Dendritic cell treated with granulocyte-macrophage colony-stimulating factor and Interleukin-4, amounts not matched to agents 40 ng/mL and 50 ng/mL, for 4 days (primary cell): ENCODE measurements at regions not wholly inside any gene's neighbourhood (a gene's known extent, or its start where the extent isn't known, plus 50 kb on each side); places are given as distances from the start of the nearest gene placed in this dataset.

ENCODE experiments used
- H3K27ac Mint-ChIP-seq: one replicate; pipeline ENCODE4 v1.8.0; 2022; ENCODE audit warnings: mild to moderate bottlenecking, mixed read lengths
- H3K27me3 Mint-ChIP-seq: one replicate; pipeline ENCODE4 v1.8.0; 2022; ENCODE audit warnings: mild to moderate bottlenecking, mixed read lengths
- H3K36me3 Mint-ChIP-seq: one replicate; pipeline ENCODE4 v1.8.0; 2022; ENCODE audit warnings: low read depth, mixed read lengths
- H3K4me1 Mint-ChIP-seq: one replicate; pipeline ENCODE4 v1.8.0; 2022; ENCODE audit warnings: low read depth, mixed read lengths
- H3K4me3 Mint-ChIP-seq: one replicate; pipeline ENCODE4 v1.8.0; 2022; ENCODE audit warnings: mild to moderate bottlenecking, moderate library complexity, mixed read lengths
- H3K9me3 Mint-ChIP-seq: one replicate; pipeline ENCODE4 v1.8.0; 2022; ENCODE audit warnings: mixed read lengths
- intact Hi-C: fragments of 100-400 bp; cut with micrococcal nuclease; formaldehyde crosslinking; loops from one replicate; pipeline ENCODE4 v1.15.0; 2022

DNA sequence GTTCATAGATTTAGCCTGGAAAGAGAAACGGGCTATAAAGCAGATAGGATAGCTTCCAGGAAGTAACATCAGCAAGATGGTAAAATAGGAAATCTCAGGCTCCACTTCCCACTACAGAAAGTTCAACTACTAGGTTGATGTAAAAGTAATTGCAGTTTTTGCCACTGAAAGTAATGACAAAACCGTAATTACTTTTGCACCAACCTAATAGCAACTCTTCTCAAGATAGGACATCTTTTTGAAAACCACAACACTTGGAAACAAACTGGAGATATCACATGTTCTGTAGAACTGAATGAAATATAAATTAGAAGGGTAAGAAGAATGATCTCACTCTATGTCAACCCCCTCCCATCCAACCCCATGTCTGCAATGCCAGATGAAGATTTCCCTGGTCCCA is 1154.3 kb downstream of the BCL11A start:
- Mint-ChIP-seq H3K4me3 (no peak overlapping the region), H3K36me3 (no peaks in the 10 kb centered on the region), H3K9me3 (peaks cover 18% of the 10 kb centered on the region), H3K27ac (no peak overlapping the region), H3K4me1 (no peaks in the 10 kb centered on the region), H3K27me3 (no peaks in the 10 kb centered on the region)
- intact Hi-C loops, result no loop called here

DNA sequence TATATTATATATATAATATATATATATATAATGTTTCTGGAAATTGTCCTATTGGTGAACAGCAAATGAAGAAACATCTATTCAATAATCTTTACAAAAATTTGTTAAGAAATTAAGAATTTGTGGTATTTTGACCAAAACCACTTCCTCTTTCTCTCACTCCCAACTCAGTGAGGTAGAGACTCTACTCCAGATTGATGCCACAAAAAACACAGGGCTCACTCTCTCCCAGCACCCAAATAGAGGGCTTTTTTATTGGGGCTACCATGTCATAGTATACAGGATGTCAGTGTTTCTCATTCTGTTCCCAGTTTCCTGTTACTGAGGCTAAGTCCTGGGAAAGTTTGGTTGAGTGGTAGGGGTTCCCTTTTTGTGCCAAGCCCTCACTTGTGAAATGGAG is 1155.4 kb downstream of the BCL11A start:
- H3K36me3 Mint-ChIP-seq, result no peaks in the 10 kb centered on the region

DNA sequence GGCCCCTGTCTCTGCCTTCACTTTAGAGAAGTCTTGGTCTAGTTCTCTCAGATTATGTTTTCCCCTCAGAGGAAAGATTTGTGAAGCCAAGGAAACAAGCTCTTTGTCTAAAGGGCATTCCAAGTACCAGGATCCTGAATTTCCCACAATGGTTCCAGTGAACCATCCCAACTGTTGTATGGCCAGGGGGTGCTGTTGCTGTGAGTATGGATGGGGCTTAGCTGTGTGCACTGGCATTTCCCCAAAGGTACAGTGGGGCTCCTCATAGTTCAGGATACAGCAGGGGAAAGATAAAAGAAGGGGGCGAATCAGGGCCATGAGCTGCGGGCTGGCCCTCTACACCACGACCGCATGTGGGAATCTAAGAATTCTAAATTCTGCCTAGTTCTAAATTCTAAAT is 1154.0 kb upstream of the FANCL start:
- Mint-ChIP-seq H3K9me3 (peaks cover 22% of the 10 kb centered on the region), H3K4me3 (no peak overlapping the region), H3K36me3 (no peaks in the 10 kb centered on the region), H3K27ac (no peak overlapping the region), H3K4me1 (no peaks in the 10 kb centered on the region), H3K27me3 (no peaks in the 10 kb centered on the region)
- intact Hi-C loops, result no loop called here

More for the DNA sequence above, 1155.4 kb downstream of the BCL11A start:
- Mint-ChIP-seq H3K4me1 (no peaks in the 10 kb centered on the region), H3K27me3 (no peaks in the 10 kb centered on the region), H3K27ac (no peak overlapping the region), H3K9me3 (peaks cover 20% of the 10 kb centered on the region), H3K4me3 (no peak overlapping the region)
- intact Hi-C loops, result no loop called here

DNA sequence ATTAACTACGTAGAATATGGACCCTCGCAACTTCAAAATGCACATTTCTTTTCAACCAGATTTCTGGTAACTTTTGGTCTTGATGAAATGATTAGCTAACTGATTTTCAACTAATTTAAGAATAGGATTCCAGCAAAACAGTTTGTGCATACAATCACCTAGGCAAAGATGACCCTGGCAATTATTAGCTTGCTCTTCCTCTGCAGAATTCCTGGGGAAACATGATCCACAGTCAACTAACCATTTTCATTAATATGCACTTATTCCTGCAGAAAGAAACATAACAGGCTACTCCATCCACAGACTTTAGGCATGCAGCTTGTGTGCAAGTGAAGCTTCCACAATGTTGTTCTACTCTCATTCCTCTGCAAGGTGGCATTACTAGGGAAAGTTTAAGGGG is 1150.8 kb upstream of the FANCL start:
- intact Hi-C loops, result no loop called here
- no peaks in the 10 kb centered on the region for H3K4me1 Mint-ChIP-seq
- H3K27me3 Mint-ChIP-seq, result no peaks in the 10 kb centered on the region

DNA sequence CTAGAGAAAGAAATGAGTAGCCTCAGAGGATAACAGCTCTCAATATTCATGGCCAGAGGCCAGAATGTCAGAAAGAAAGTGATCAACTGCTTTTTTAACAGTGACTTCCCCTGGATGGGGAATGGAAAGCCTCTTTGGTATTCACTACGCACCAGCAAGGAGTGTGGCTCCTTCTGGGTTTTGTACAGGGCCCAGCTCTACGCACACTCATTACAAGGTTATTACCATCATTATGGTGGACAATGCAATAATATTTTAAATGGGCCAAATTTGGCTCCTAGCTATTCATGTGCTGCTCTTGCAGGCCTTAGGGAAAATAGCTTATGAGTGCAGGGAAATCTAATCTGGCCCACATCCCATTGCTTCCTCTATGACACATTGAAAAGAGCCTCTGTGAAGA is 1149.5 kb upstream of the FANCL start:
- Mint-ChIP-seq H3K9me3 (peaks cover 22% of the 10 kb centered on the region), H3K27me3 (no peaks in the 10 kb centered on the region), H3K4me3 (no peak overlapping the region), H3K27ac (no peak overlapping the region), H3K4me1 (no peaks in the 10 kb centered on the region), H3K36me3 (no peaks in the 10 kb centered on the region)
- intact Hi-C loops, result no loop called here

More for the DNA sequence above, 1150.8 kb upstream of the FANCL start:
- no peaks in the 10 kb centered on the region for H3K36me3 Mint-ChIP-seq
- H3K9me3 Mint-ChIP-seq, result peaks cover 22% of the 10 kb centered on the region
- no peak overlapping the region for H3K4me3 Mint-ChIP-seq
- no peak overlapping the region for H3K27ac Mint-ChIP-seq

DNA sequence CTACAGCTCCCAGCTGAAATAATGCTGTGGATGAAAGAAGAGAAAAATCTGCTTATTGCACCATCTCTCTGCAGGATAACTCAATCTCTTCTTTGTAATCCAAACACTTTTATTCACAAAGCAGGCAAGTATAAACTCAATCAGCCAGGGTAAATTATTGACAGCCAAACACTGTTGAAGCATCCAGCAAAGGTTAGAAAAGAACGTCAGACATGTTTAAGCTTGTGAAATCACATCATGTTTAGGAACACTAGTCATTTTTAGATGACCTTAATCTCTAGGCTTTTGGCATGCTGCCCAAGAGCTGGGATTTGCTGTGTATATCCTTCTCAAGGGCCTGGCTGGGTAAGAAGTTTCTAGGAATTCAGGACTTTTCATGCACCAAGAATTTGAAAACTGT is 1148.1 kb upstream of the FANCL start:
- intact Hi-C loops, result no loop called here

DNA sequence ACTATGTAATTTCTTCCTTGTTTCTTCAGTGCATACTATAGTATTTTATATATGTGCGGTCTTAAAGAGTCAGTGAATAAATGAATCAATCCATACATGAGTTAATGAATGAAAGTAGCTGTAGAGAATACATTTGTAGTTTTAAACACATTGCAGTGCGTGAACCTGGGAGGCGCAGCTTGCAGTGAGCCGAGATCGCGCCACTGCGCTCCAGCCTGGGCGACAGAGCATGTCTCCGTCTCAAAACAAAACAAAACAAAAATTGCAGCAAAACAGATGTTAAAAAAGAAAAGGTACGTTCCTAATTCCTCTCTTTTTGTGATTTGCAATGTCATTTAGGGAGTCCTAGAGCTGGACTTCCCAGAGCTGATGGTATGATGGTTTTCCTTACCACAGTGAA is 1144.8 kb upstream of the FANCL start:
- H3K36me3 Mint-ChIP-seq, result no peaks in the 10 kb centered on the region
- no peak overlapping the region for H3K4me3 Mint-ChIP-seq
- H3K9me3 Mint-ChIP-seq, result no peaks in the 10 kb centered on the region
- no peak overlapping the region for H3K27ac Mint-ChIP-seq
- no peaks in the 10 kb centered on the region for H3K4me1 Mint-ChIP-seq
- H3K27me3 Mint-ChIP-seq, result no peaks in the 10 kb centered on the region
- intact Hi-C loops, result no loop called here

More for the DNA sequence above, 1148.1 kb upstream of the FANCL start:
- H3K9me3 Mint-ChIP-seq, result peaks cover 18% of the 10 kb centered on the region
- no peak overlapping the region for H3K27ac Mint-ChIP-seq
- H3K36me3 Mint-ChIP-seq, result no peaks in the 10 kb centered on the region
- H3K4me1 Mint-ChIP-seq, result no peaks in the 10 kb centered on the region
- no peak overlapping the region for H3K4me3 Mint-ChIP-seq
- no peaks in the 10 kb centered on the region for H3K27me3 Mint-ChIP-seq

DNA sequence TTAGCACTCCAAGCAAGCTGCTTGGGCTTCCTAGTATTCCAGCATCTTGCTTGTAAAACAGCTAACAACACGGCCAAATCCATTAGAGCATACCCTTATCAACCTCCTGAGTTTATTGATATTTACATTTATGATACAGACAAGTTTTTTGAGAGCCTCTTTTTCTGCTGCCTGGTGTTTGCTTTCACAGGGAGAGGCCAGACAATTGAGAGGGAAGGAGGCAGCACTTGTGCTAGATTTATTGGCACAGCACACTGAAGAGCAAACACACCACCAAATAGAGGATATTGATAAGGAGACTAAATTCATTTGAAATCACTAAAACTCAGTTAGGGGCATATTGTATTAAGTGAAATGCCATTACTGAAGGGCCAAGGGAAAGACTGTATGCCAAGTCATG is 1142.3 kb upstream of the FANCL start:
- intact Hi-C loops, result no loop called here
- no peak overlapping the region for H3K27ac Mint-ChIP-seq
- peaks cover 9% of the 10 kb centered on the region for H3K9me3 Mint-ChIP-seq
- H3K4me3 Mint-ChIP-seq, result no peak overlapping the region
- no peaks in the 10 kb centered on the region for H3K36me3 Mint-ChIP-seq
- no peaks in the 10 kb centered on the region for H3K4me1 Mint-ChIP-seq
- H3K27me3 Mint-ChIP-seq, result no peaks in the 10 kb centered on the region

DNA sequence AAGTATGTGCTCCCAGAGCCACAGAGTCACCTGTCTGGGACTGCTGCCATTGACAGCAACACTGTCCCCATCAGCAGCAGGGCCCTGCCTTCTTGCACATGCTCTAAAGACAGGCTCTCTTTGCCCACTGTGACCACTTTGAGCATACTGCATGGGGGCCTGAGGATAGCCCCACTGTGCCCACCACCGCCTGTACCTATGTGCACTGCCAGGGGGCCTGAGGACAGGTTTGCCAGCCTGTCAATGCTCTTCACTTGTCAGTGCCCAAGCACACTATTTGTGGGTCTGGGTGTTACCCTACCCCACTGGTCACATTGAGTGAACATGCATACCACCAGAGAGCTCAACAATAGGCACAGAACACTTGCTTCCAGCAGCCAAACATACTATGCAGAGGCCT is 1137.0 kb upstream of the FANCL start:
- no peaks in the 10 kb centered on the region for H3K36me3 Mint-ChIP-seq
- intact Hi-C loops, result no loop called here
- H3K27ac Mint-ChIP-seq, result no peak overlapping the region
- no peaks in the 10 kb centered on the region for H3K4me1 Mint-ChIP-seq
- H3K9me3 Mint-ChIP-seq, result peaks cover 32% of the 10 kb centered on the region
- H3K4me3 Mint-ChIP-seq, result no peak overlapping the region
- no peaks in the 10 kb centered on the region for H3K27me3 Mint-ChIP-seq

DNA sequence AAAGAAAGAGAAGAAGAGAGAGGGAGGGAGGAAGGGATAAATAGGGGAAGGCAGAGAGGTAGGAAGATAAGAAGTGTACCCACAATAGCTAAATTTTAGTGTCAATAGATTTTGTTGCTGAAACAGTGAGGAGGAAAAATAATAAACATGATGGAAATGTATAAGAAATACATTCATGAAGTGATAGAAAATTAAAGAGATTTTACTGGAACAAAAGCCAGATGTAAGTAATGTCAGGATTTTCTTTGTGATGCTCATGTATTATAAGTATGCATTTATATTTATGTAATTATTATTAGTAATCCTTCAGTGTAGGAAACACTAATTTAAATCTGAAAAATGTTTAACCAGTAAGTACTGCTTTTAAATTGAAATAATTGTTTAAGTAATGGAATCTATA is 1125.2 kb upstream of the FANCL start:
- Mint-ChIP-seq H3K36me3 (no peaks in the 10 kb centered on the region), H3K27ac (no peak overlapping the region), H3K4me3 (no peak overlapping the region), H3K4me1 (no peaks in the 10 kb centered on the region), H3K27me3 (no peaks in the 10 kb centered on the region), H3K9me3 (peaks cover 8% of the 10 kb centered on the region)
- intact Hi-C loops, result no loop called here

DNA sequence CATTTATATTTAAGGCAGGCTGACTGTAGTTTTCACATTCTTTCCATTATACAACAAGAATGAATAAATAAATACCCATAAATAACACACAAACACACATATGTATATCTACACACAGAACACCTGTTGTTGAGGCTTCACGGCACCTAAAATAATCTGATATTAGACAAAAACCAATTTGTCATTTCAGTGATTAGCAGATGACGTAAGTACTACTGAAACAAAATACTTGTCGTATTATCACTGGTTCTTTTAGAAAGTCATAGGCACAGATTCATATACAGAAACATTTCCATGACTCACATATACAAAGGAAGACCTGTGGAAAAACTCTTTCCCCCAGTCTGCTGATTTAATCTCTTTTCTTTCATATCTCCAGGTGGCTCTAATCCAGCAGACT is 1113.4 kb upstream of the FANCL start:
- H3K4me1 Mint-ChIP-seq, result no peaks in the 10 kb centered on the region
- intact Hi-C loops, result no loop called here
- H3K9me3 Mint-ChIP-seq, result peaks cover 9% of the 10 kb centered on the region
- no peak overlapping the region for H3K4me3 Mint-ChIP-seq
- no peaks in the 10 kb centered on the region for H3K27me3 Mint-ChIP-seq
- H3K36me3 Mint-ChIP-seq, result no peaks in the 10 kb centered on the region
- no peak overlapping the region for H3K27ac Mint-ChIP-seq

DNA sequence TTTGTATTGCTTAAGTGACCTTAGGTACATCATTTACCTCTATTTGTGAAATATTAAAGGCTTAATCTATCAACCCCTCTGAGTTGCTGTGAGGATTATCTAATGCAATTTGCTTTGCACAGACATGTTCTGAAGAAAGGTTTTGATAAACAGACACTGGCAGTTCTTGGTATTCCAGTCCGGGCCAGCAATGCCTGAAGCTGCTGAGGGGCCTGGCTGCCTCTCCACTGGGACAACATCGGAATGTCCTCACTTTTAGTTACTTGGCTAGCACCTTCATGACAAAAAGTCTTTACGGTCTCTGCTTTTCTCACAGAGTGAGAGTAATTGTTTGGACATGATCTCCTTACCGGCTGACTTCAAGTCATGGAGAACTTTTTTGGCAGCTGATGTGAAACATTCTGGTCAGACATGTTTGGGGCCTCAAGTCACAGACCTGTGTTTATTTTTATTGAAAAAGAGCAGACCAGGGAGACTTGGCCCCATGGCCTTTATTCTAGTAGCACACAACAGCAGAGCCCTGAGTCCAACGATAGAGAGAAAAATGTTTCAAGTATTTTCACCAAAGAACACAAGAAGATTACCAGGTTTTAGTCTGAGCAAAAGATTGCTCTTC is 1112.3 kb upstream of the FANCL start:
- Mint-ChIP-seq H3K27ac (no peak overlapping the region), H3K27me3 (no peaks in the 10 kb centered on the region), H3K4me3 (no peak overlapping the region), H3K4me1 (no peaks in the 10 kb centered on the region), H3K9me3 (peaks cover 9% of the 10 kb centered on the region), H3K36me3 (no peaks in the 10 kb centered on the region)
- intact Hi-C loops, result no loop called here

DNA sequence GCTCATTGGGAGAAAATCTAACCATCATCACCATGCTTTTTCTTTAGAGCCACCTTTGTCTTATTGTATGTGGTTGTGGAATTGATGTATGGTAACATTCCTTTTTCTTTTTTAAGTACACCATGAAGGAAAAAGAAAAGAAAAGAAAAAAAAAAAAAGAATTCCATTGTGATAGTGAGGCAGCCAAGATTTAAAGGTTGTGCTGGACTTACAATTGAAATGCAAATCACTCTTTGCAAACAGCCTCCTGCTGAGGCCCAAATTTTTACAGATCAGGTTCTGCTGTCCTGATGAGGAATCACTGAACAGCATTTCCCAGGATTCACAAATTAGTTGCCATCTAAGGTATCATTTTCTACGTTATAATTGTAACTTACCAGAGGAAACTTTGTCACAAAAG is 1101.0 kb upstream of the FANCL start:
- no peaks in the 10 kb centered on the region for H3K36me3 Mint-ChIP-seq
- H3K27ac Mint-ChIP-seq, result no peak overlapping the region
- H3K27me3 Mint-ChIP-seq, result no peaks in the 10 kb centered on the region
- H3K4me1 Mint-ChIP-seq, result peaks cover 5% of the 10 kb centered on the region
- intact Hi-C loops, result no loop called here
- no peak overlapping the region for H3K4me3 Mint-ChIP-seq
- H3K9me3 Mint-ChIP-seq, result no peaks in the 10 kb centered on the region

DNA sequence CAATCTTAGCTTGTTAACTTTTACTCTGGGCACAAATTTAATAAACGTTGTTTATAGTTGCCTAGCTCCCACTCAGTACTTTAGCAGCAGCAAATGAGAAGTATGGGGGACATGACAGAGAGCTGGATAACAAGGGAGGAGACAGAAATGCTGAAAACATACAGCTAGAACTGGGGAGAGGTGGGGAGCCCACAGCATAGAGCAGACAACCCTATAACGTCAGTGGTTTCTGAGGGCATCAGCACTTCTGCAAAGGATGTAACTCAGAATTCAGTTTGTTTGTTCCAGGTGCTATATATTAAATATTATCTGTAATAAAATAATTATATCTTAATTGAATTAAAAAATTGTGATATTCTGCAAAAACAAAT is 1098.7 kb upstream of the FANCL start:
- no peaks in the 10 kb centered on the region for H3K36me3 Mint-ChIP-seq
- intact Hi-C loops, result no loop called here
- H3K9me3 Mint-ChIP-seq, result no peaks in the 10 kb centered on the region
- no peak overlapping the region for H3K27ac Mint-ChIP-seq
- H3K4me1 Mint-ChIP-seq, result peaks cover 5% of the 10 kb centered on the region
- H3K27me3 Mint-ChIP-seq, result no peaks in the 10 kb centered on the region
- H3K4me3 Mint-ChIP-seq, result no peak overlapping the region

DNA sequence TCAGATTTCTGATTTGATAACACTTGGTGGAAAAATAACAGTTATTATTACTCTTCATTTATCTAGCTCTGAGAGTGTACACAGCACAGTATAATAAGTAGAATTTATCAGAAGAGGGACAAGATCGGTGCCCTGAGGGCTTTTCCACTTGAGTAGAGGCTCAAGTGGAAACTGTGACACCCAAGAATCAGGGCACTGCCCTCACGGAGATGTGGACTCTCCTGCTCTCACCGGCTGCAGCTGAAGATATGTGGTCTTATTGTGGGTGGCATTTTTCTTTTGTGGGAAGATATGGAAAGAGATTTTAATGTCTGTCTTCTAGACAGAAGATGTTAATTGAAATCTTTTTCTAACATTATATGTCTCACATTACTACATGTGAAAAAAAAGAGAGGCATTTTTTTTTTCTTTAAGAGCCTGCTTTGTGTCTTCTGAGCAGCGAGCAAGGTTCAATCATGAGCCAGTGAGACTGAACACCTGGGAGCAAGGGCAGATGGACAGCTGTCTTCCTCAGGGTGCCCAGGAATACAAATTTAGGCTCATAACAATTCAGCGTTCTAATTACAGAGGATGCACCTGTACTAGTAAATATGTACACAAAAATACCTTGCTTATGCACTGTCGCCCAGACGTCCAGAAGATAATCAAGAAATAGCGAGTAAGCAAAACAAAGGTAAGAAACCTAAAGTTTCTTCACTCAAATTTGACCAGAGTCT is 1098.2 kb upstream of the FANCL start:
- Mint-ChIP-seq H3K36me3 (no peaks in the 10 kb centered on the region), H3K9me3 (no peaks in the 10 kb centered on the region), H3K4me3 (no peak overlapping the region), H3K27me3 (no peaks in the 10 kb centered on the region), H3K27ac (no peak overlapping the region), H3K4me1 (peaks cover 5% of the 10 kb centered on the region)
- intact Hi-C loops, result no loop called here
